Tibial nerve (tissue), 4 donors: ENCODE measurements at regions not wholly inside any gene's neighbourhood (a gene's known extent, or its start where the extent isn't known, plus 50 kb on each side); places are given as distances from the start of the nearest gene placed in this dataset.

ENCODE experiments used
- CTCF ChIP-seq, 5 experiments: fragments of 200-600 bp in 3 of 5; fragments of 450-650 bp in 2 of 5; sonication (generic) in 3 of 5; IDR thresholded peaks; one replicate each; pipeline ENCODE4 v1.5.1; 2016 to 2019; ENCODE audit warnings: antibody characterized with exemption in 5 of 5, mild to moderate bottlenecking in 3 of 5, moderate library complexity in 2 of 5
- EP300 ChIP-seq, 2 donors: sonication (generic); formaldehyde crosslinking; IDR thresholded peaks; one replicate each; pipeline ENCODE4 v1.6.1; 2017; ENCODE audit warnings: antibody characterized with exemption in 2 of 2, mild to moderate bottlenecking in 1 of 2
- POLR2A ChIP-seq, 2 donors: fragments of 450-650 bp; IDR thresholded peaks; one replicate each; pipeline ENCODE4 v1.6.1; 2017; ENCODE audit warnings: antibody characterized with exemption in 2 of 2, mild to moderate bottlenecking in 2 of 2, moderate library complexity in 2 of 2

GRCh38 chr1:82114887-82115286, 314.2 kb downstream of the ADGRL2 start:
- TF ChIP-seq POLR2A (IDR thresholded peaks at IDR 0.05) (no peak), CTCF (IDR thresholded peaks at IDR 0.05) (no peak), EP300 (IDR thresholded peaks at IDR 0.05) (no peak)
